Tibial nerve (tissue), 3 donors: ENCODE measurements at regions not wholly inside any gene's neighbourhood (a gene's known extent, or its start where the extent isn't known, plus 50 kb on each side); places are given as distances from the start of the nearest gene placed in this dataset.

Source experiments
- POLR2A ChIP-seq, 2 donors: fragments of 450-650 bp; IDR thresholded peaks; one replicate each; pipeline ENCODE4 v1.6.1; 2017; ENCODE audit warnings: antibody characterized with exemption in 2 of 2, mild to moderate bottlenecking in 2 of 2, moderate library complexity in 2 of 2
- TF ChIP-seq, protein P1 (sequence below), 5 experiments: fragments of 200-600 bp in 3 of 5; fragments of 450-650 bp in 2 of 5; sonication (generic) in 3 of 5; IDR thresholded peaks; one replicate each; pipeline ENCODE4 v1.5.1; 2016 to 2019; ENCODE audit warnings: antibody characterized with exemption in 5 of 5, mild to moderate bottlenecking in 3 of 5, moderate library complexity in 2 of 5

DNA sequence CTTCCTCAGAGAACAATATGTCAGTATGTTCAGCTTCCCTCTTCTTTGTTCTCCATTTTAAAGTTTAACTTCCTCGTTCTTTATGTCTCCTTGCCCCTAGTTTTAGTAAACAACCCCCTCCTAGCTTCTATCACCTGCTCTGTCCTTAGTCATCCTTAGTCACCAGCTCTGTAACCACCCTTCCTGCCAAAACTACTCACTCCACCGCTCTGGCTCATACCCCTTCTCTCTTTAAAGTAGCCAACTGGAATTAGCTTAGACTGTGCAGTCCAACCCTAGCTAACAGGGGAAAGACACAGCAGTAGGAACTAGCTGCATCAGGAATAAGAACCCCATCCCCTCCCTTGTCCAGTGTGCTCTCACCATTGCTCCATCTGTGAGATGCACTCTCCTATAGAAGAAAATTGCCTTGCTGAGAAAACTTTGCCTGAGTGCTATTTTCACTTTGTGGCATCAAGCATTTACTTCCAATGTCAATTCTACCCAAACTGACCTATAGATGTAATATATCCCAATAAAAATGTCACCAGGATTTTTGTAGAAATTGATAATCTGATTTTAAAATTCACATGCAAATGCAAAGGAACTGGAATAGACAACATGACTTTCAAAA, 603.2 kb downstream of the C12orf50 start:
- no peak for TF ChIP-seq POLR2A (IDR thresholded peaks at IDR 0.05)
- TF ChIP-seq, protein P1, sequence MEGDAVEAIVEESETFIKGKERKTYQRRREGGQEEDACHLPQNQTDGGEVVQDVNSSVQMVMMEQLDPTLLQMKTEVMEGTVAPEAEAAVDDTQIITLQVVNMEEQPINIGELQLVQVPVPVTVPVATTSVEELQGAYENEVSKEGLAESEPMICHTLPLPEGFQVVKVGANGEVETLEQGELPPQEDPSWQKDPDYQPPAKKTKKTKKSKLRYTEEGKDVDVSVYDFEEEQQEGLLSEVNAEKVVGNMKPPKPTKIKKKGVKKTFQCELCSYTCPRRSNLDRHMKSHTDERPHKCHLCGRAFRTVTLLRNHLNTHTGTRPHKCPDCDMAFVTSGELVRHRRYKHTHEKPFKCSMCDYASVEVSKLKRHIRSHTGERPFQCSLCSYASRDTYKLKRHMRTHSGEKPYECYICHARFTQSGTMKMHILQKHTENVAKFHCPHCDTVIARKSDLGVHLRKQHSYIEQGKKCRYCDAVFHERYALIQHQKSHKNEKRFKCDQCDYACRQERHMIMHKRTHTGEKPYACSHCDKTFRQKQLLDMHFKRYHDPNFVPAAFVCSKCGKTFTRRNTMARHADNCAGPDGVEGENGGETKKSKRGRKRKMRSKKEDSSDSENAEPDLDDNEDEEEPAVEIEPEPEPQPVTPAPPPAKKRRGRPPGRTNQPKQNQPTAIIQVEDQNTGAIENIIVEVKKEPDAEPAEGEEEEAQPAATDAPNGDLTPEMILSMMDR (IDR thresholded peaks at IDR 0.05) = no peak
